ENCODE measurements at regions not wholly inside any gene's neighbourhood (a gene's known extent, or its start where the extent isn't known, plus 50 kb on each side); places are given as distances from the start of the nearest gene placed in this dataset.
"Not testable (repeated sequence)": the region's sequence is repeated elsewhere in the genome, so short reads cannot be mapped to it uniquely, and the experiment has no call there.

GRCh38 chr7:50851891-50852290, 69.2 kb upstream of the GRB10 start:
- DNase-seq (ENCODE audit: low spot score in 2 of 2) = no peak

GRCh38 chr7:50851451-50851850, 68.8 kb upstream of the GRB10 start:
- H3K36me3 ChIP-seq = no peaks in the 10 kb centered on the region
- DNase-seq (ENCODE audit: low spot score in 2 of 2) = no peak
- H3K4me3 ChIP-seq = no peak overlapping the region
- H3K4me1 ChIP-seq = no peaks in the 10 kb centered on the region
- H3K9me3 ChIP-seq = no peaks in the 10 kb centered on the region
- H3K27me3 ChIP-seq = no peaks in the 10 kb centered on the region
- intact Hi-C loops (cut with DNase I; ENCODE audit: low total_unique reads) = no loop called here
- TF ChIP-seq POLR2AphosphoS5 (IDR thresholded peaks at IDR 0.05) (no peak), POLR2A (IDR thresholded peaks at IDR 0.05) (no peak), CTCF (IDR thresholded peaks at IDR 0.05) (no peak)
- H3K27ac ChIP-seq = no peak overlapping the region

More at GRCh38 chr7:50851891-50852290, 69.2 kb upstream of the GRB10 start:
- Histone ChIP-seq H3K36me3 (no peaks in the 10 kb centered on the region), H3K27me3 (no peaks in the 10 kb centered on the region), H3K27ac (no peak overlapping the region), H3K9me3 (no peaks in the 10 kb centered on the region), H3K4me3 (no peak overlapping the region), H3K4me1 (no peaks in the 10 kb centered on the region)
- intact Hi-C loops (cut with DNase I; ENCODE audit: low total_unique reads) = no loop called here
- TF ChIP-seq POLR2A (IDR thresholded peaks at IDR 0.05) = no peak
- TF ChIP-seq CTCF (IDR thresholded peaks at IDR 0.05) = no peak
- no peak for TF ChIP-seq POLR2AphosphoS5 (IDR thresholded peaks at IDR 0.05)

- intact Hi-C loops (cut with DNase I; ENCODE audit: low total_unique reads) = no loop called here
- no peak for DNase-seq (ENCODE audit: low spot score in 2 of 2)
- no peak overlapping the region for H3K4me3 ChIP-seq
- no peaks in the 10 kb centered on the region for H3K4me1 ChIP-seq
- TF ChIP-seq POLR2AphosphoS5 (IDR thresholded peaks at IDR 0.05) (no peak), POLR2A (IDR thresholded peaks at IDR 0.05) (no peak), CTCF (IDR thresholded peaks at IDR 0.05) (no peak)
- no peak overlapping the region for H3K27ac ChIP-seq
- H3K36me3 ChIP-seq = no peaks in the 10 kb centered on the region
- no peaks in the 10 kb centered on the region for H3K9me3 ChIP-seq
- no peaks in the 10 kb centered on the region for H3K27me3 ChIP-seq
Observed at GRCh38 chr7:50849991-50850390, 67.3 kb upstream of the GRB10 start.

- no peaks in the 10 kb centered on the region for H3K9me3 ChIP-seq
- no peak for TF ChIP-seq CTCF (IDR thresholded peaks at IDR 0.05)
- no peak for TF ChIP-seq POLR2A (IDR thresholded peaks at IDR 0.05)
- TF ChIP-seq POLR2AphosphoS5 (IDR thresholded peaks at IDR 0.05) = no peak
- no peak overlapping the region for H3K27ac ChIP-seq
- no peaks in the 10 kb centered on the region for H3K36me3 ChIP-seq
- no peaks in the 10 kb centered on the region for H3K4me1 ChIP-seq
- no peaks in the 10 kb centered on the region for H3K27me3 ChIP-seq
- no peak for DNase-seq (ENCODE audit: low spot score in 2 of 2)
- no peak overlapping the region for H3K4me3 ChIP-seq
- intact Hi-C loops (cut with DNase I; ENCODE audit: low total_unique reads) = no loop called here
Observed at GRCh38 chr7:50848203-50848602, 65.5 kb upstream of the GRB10 start.

GRCh38 chr7:50844861-50845260, 62.2 kb upstream of the GRB10 start:
- H3K9me3 ChIP-seq; H3K27ac ChIP-seq; H3K4me1 ChIP-seq; DNase-seq (ENCODE audit: low spot score in 2 of 2); H3K4me3 ChIP-seq; H3K36me3 ChIP-seq; H3K27me3 ChIP-seq; intact Hi-C loops (cut with DNase I; ENCODE audit: low total_unique reads): not testable (repeated sequence)

- H3K36me3 ChIP-seq = no peaks in the 10 kb centered on the region
- H3K27me3 ChIP-seq = no peaks in the 10 kb centered on the region
- H3K27ac ChIP-seq = no peak overlapping the region
- DNase-seq (ENCODE audit: low spot score in 2 of 2) = no peak
- no peak overlapping the region for H3K4me3 ChIP-seq
- TF ChIP-seq CTCF (IDR thresholded peaks at IDR 0.05) (no peak), POLR2AphosphoS5 (IDR thresholded peaks at IDR 0.05) (no peak), POLR2A (IDR thresholded peaks at IDR 0.05) (no peak)
- no peaks in the 10 kb centered on the region for H3K4me1 ChIP-seq
- H3K9me3 ChIP-seq = no peaks in the 10 kb centered on the region
- intact Hi-C loops (cut with DNase I; ENCODE audit: low total_unique reads) = no loop called here
Observed at GRCh38 chr7:50842041-50842440, 59.3 kb upstream of the GRB10 start.

All from breast epithelium (tissue), 4 donors.